ENCODE measurements at regions not wholly inside any gene's neighbourhood (a gene's known extent, or its start where the extent isn't known, plus 50 kb on each side); places are given as distances from the start of the nearest gene placed in this dataset.

DNA sequence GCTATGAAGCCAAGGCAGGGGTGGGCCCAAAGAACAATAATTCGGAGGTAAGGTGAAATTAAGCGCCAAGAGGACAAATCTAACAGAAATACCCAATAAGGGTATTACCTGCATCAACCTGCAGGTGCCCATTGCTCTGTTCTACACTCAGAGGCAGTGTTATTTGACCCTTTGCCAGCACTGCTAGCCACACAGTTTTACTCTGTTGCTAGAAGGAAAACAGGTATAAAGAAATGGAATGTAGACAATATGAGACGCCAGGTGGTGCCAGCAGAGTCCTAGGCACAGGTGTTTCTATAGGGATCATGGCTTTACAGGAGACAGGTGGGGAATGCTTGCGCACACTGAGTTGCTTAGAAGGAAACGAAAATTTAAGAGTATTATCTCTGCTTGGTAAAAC lies 201.3 kb downstream of the HTR1A start:
- TF ChIP-seq, protein P1, sequence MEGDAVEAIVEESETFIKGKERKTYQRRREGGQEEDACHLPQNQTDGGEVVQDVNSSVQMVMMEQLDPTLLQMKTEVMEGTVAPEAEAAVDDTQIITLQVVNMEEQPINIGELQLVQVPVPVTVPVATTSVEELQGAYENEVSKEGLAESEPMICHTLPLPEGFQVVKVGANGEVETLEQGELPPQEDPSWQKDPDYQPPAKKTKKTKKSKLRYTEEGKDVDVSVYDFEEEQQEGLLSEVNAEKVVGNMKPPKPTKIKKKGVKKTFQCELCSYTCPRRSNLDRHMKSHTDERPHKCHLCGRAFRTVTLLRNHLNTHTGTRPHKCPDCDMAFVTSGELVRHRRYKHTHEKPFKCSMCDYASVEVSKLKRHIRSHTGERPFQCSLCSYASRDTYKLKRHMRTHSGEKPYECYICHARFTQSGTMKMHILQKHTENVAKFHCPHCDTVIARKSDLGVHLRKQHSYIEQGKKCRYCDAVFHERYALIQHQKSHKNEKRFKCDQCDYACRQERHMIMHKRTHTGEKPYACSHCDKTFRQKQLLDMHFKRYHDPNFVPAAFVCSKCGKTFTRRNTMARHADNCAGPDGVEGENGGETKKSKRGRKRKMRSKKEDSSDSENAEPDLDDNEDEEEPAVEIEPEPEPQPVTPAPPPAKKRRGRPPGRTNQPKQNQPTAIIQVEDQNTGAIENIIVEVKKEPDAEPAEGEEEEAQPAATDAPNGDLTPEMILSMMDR (IDR thresholded peaks at IDR 0.05; ENCODE audit: low read length), result no peak
- TF ChIP-seq EZH2 (optimal IDR thresholded peaks at IDR 0.05; ENCODE audit: low read depth, low read length) (no peak), EZH2phosphoT487 (IDR thresholded peaks at IDR 0.05; ENCODE audit: low read length) (no peak)
